Activated T-cell treated with anti-CD3 and anti-CD28 coated beads, Interleukin-2, amount 50 U/mL, for 24 hours (primary cell): ENCODE measurements at regions not wholly inside any gene's neighbourhood (a gene's known extent, or its start where the extent isn't known, plus 50 kb on each side); places are given as distances from the start of the nearest gene placed in this dataset.
"Not testable (repeated sequence)": the region's sequence is repeated elsewhere in the genome, so short reads cannot be mapped to it uniquely, and the experiment has no call there.

Source experiments
- DNase-seq: peaks from one replicate; pipeline ENCODE4 v3.0.0-alpha.2; 2020
- H3K27ac Mint-ChIP-seq: 2 replicates; pipeline ENCODE4 v1.8.0; 2020; ENCODE audit warnings: mild to moderate bottlenecking, mixed read lengths
- H3K27me3 Mint-ChIP-seq: 2 replicates; pipeline ENCODE4 v1.8.0; 2020; ENCODE audit warnings: mixed read lengths
- H3K36me3 Mint-ChIP-seq: 2 replicates; pipeline ENCODE4 v1.8.0; 2020; ENCODE audit warnings: low read depth, mixed read lengths
- H3K4me1 Mint-ChIP-seq: 2 replicates; pipeline ENCODE4 v1.8.0; 2020; ENCODE audit warnings: low read depth, mixed read lengths
- H3K4me3 Mint-ChIP-seq: 2 replicates; pipeline ENCODE4 v1.8.0; 2020; ENCODE audit warnings: mild to moderate bottlenecking, moderate library complexity, mixed read lengths
- H3K9me3 Mint-ChIP-seq: 2 replicates; pipeline ENCODE4 v1.8.0; 2020; ENCODE audit warnings: mixed read lengths

DNA sequence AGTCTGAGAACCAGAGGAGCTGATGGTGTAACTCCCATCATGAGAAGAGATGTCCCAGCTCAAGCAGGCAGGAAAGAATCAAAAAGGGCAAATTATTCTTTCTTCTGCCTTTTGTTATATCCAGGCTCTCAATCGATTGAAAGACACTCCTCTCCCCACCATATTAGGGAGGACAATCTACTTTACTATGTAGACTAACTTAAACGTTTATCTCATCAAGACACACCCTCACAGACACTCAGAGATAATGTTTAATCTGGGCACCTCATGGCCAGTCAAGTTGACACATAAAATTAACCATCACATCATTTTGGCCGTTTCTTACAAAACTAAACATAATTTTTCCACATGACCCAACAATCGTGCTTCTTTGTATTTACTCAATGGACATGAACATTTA lies 534.3 kb upstream of the RORB start:
- H3K9me3 Mint-ChIP-seq = peaks cover 11% of the 10 kb centered on the region
- no peak overlapping the region for H3K27ac Mint-ChIP-seq
- H3K27me3 Mint-ChIP-seq = no peaks in the 10 kb centered on the region
- no peak for DNase-seq
- H3K36me3 Mint-ChIP-seq = no peaks in the 10 kb centered on the region
- H3K4me1 Mint-ChIP-seq = no peaks in the 10 kb centered on the region
- no peak overlapping the region for H3K4me3 Mint-ChIP-seq

- no peaks in the 10 kb centered on the region for H3K36me3 Mint-ChIP-seq
- peaks cover 19% of the 10 kb centered on the region for H3K9me3 Mint-ChIP-seq
- H3K27ac Mint-ChIP-seq = no peak overlapping the region
- H3K27me3 Mint-ChIP-seq = no peaks in the 10 kb centered on the region
- H3K4me1 Mint-ChIP-seq = no peaks in the 10 kb centered on the region
- no peak for DNase-seq
- H3K4me3 Mint-ChIP-seq = no peak overlapping the region
Measured at GRCh38 chr9:73969936-73970335, 527.2 kb upstream of the RORB start.

- H3K27me3 Mint-ChIP-seq, H3K4me3 Mint-ChIP-seq, H3K36me3 Mint-ChIP-seq, H3K4me1 Mint-ChIP-seq, H3K9me3 Mint-ChIP-seq, DNase-seq, H3K27ac Mint-ChIP-seq: not testable (repeated sequence)
Measured at GRCh38 chr9:73976424-73976823, 520.7 kb upstream of the RORB start.

GRCh38 chr9:73979894-73980264 lies 517.3 kb upstream of the RORB start:
- H3K4me1 Mint-ChIP-seq = no peaks in the 10 kb centered on the region
- H3K27ac Mint-ChIP-seq = no peak overlapping the region
- DNase-seq = no peak
- H3K36me3 Mint-ChIP-seq = no peaks in the 10 kb centered on the region
- peaks cover 5% of the 10 kb centered on the region for H3K9me3 Mint-ChIP-seq
- no peaks in the 10 kb centered on the region for H3K27me3 Mint-ChIP-seq
- no peak overlapping the region for H3K4me3 Mint-ChIP-seq

DNA sequence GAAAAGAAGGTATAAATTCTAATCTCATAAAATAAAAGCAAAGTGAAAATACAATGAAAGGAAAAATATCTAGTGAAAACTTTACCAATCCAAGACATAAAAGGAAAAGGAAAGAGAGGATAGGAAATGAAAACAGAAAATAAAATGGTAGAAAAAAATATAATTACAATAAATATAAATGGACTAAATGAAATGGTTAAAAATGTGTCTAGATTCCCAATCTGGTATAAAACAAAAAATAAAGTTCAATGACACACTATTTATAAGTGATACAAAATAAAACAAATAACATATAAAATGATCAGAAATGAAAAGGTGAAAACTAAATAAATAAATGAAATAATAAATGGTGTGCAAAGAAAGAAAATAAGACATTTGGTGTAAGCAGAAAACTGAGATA lies 516.4 kb upstream of the RORB start:
- peaks cover 8% of the 10 kb centered on the region for H3K9me3 Mint-ChIP-seq
- no peaks in the 10 kb centered on the region for H3K36me3 Mint-ChIP-seq
- DNase-seq = no peak
- no peak overlapping the region for H3K27ac Mint-ChIP-seq
- no peaks in the 10 kb centered on the region for H3K4me1 Mint-ChIP-seq
- H3K27me3 Mint-ChIP-seq = no peaks in the 10 kb centered on the region
- no peak overlapping the region for H3K4me3 Mint-ChIP-seq

- H3K36me3 Mint-ChIP-seq = no peaks in the 10 kb centered on the region
- no peaks in the 10 kb centered on the region for H3K4me1 Mint-ChIP-seq
- H3K27ac Mint-ChIP-seq = no peak overlapping the region
- H3K9me3 Mint-ChIP-seq = peaks cover 9% of the 10 kb centered on the region
- no peak overlapping the region for H3K4me3 Mint-ChIP-seq
- DNase-seq = no peak
- H3K27me3 Mint-ChIP-seq = no peaks in the 10 kb centered on the region
Measured at GRCh38 chr9:73981405-73981804, 515.7 kb upstream of the RORB start.

- Mint-ChIP-seq H3K4me1 (no peaks in the 10 kb centered on the region), H3K36me3 (no peaks in the 10 kb centered on the region), H3K27me3 (no peaks in the 10 kb centered on the region), H3K27ac (no peak overlapping the region), H3K4me3 (no peak overlapping the region), H3K9me3 (peaks cover 5% of the 10 kb centered on the region)
- no peak for DNase-seq
Measured at GRCh38 chr9:73995836-73996235, 501.3 kb upstream of the RORB start.

DNA sequence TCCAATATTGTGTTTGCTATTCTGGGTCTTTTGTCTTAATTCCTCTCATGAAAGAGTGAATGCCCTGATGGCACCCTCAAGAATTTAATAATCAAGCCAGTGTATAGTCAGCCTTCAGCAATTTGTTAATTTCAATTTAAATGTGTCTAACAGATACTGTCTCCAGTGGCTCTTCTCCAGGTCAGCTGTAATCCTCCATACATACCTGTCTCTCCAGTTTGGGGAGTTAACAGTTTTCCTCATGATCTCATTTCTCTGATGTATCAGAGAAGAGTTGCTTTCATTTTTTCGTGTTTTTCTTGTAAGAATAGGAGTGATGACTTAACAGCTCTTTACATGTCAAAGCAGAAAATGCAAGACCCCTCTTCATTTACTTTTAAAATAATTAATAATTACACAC lies 500.3 kb upstream of the RORB start:
- Mint-ChIP-seq H3K9me3 (peaks cover 5% of the 10 kb centered on the region), H3K27ac (no peak overlapping the region), H3K36me3 (no peaks in the 10 kb centered on the region), H3K27me3 (no peaks in the 10 kb centered on the region), H3K4me1 (no peaks in the 10 kb centered on the region), H3K4me3 (no peak overlapping the region)
- no peak for DNase-seq

DNA sequence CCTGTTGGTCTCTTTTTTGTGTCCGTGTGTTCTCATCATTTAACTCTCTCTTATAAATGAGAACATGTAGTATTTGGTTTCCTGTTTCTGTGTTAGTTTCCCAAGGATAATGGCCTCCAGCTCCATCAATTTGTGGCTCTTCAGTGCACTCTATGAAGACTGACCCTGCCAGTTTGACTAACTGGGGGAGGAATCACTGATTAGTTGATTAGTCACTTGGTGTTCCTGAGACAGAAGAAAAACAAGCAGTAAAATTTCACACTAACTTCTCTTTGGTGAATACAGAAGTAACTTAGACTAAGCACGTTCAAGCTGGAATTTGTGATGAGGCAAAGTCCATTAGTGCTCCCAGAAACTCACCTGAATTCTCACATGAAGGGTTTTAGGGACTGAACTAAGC lies 495.8 kb upstream of the RORB start:
- Mint-ChIP-seq H3K27ac (no peak overlapping the region), H3K4me1 (no peaks in the 10 kb centered on the region), H3K36me3 (no peaks in the 10 kb centered on the region), H3K27me3 (no peaks in the 10 kb centered on the region), H3K9me3 (no peaks in the 10 kb centered on the region), H3K4me3 (no peak overlapping the region)
- no peak for DNase-seq

- no peaks in the 10 kb centered on the region for H3K36me3 Mint-ChIP-seq
- H3K4me1 Mint-ChIP-seq = no peaks in the 10 kb centered on the region
- H3K27me3 Mint-ChIP-seq = no peaks in the 10 kb centered on the region
- no peak for DNase-seq
- H3K9me3 Mint-ChIP-seq = no peaks in the 10 kb centered on the region
- H3K27ac Mint-ChIP-seq = no peak overlapping the region
- no peak overlapping the region for H3K4me3 Mint-ChIP-seq
Measured at GRCh38 chr9:74006935-74007334, 490.2 kb upstream of the RORB start.

GRCh38 chr9:74007833-74008232 lies 489.3 kb upstream of the RORB start:
- Mint-ChIP-seq H3K36me3 (no peaks in the 10 kb centered on the region), H3K4me1 (no peaks in the 10 kb centered on the region), H3K27me3 (no peaks in the 10 kb centered on the region), H3K9me3 (no peaks in the 10 kb centered on the region), H3K4me3 (no peak overlapping the region), H3K27ac (no peak overlapping the region)
- DNase-seq = no peak

DNA sequence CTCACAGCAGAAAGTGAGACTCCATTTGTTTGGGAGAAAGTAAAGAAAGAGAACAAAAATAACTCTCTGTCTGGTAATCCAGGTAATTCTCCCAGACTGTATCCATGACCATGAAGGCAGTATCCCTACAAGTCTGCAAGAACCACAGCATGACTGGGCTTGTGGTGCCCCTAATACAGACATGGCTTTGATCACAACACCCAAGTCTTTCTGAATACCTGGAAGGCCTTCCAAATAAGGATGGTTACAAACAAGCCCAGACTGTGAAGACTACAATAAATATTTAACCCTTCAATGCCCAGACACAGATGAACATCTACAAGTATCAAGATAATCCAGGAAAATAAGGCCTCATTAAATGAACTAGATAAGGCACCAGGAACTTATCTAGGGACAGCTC lies 481.1 kb upstream of the RORB start:
- Mint-ChIP-seq H3K4me3 (no peak overlapping the region), H3K27me3 (no peaks in the 10 kb centered on the region), H3K36me3 (no peaks in the 10 kb centered on the region), H3K4me1 (no peaks in the 10 kb centered on the region), H3K27ac (no peak overlapping the region), H3K9me3 (peaks cover 5% of the 10 kb centered on the region)
- DNase-seq = no peak

DNA sequence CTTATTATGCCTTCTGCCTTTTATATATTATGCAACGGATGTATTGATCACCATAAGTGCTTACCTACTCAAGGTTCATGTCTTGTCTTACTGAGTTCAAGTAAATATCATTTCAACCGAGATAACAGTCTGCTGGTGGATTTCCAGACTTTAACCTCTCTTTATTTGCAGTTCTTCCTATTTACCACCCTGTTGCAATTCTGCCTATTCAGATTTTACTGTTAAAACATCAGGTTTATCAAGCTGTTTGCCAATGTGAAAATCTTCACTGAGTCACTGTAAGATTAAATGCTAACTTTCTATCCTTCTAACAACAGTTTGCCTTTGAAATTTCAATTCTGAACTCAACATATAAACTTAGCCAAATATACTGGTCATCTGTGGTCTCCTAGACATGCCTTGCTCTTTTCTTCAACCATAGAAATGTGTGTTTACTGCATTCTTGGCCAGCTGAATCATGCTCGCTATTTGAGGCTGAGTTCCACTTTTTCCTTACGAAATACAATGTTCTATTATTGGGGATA lies 471.7 kb upstream of the RORB start:
- Mint-ChIP-seq H3K4me1 (no peaks in the 10 kb centered on the region), H3K36me3 (no peaks in the 10 kb centered on the region), H3K4me3 (no peak overlapping the region), H3K27me3 (no peaks in the 10 kb centered on the region), H3K9me3 (peaks cover 8% of the 10 kb centered on the region), H3K27ac (no peak overlapping the region)
- no peak for DNase-seq

- DNase-seq = no peak
- no peak overlapping the region for H3K27ac Mint-ChIP-seq
- no peak overlapping the region for H3K4me3 Mint-ChIP-seq
- no peaks in the 10 kb centered on the region for H3K36me3 Mint-ChIP-seq
- no peaks in the 10 kb centered on the region for H3K9me3 Mint-ChIP-seq
- no peaks in the 10 kb centered on the region for H3K27me3 Mint-ChIP-seq
- no peaks in the 10 kb centered on the region for H3K4me1 Mint-ChIP-seq
Measured at GRCh38 chr9:74032421-74032820, 464.7 kb upstream of the RORB start.

DNA sequence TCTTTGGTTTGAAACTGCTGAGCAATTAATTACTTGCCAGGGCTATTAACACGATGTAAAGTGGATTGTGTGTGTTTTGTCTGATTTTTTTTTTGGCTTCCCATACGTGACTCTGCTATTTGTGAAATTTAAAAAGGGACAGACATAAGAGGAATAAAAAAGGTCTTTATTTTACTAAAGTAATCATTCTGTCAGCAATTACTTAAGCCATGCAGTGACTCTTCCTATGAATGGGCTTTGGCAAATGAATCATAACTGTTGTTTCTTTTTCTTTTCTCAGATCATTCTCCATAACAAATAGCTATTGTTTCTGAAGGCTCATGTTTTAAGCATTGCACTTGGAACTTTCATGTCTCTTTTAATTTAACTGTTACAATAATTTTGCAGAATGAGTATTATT lies 461.3 kb upstream of the RORB start:
- Mint-ChIP-seq H3K27ac (no peak overlapping the region), H3K9me3 (no peaks in the 10 kb centered on the region), H3K4me1 (no peaks in the 10 kb centered on the region), H3K4me3 (no peak overlapping the region), H3K36me3 (no peaks in the 10 kb centered on the region), H3K27me3 (no peaks in the 10 kb centered on the region)
- no peak for DNase-seq

- Mint-ChIP-seq H3K4me3 (no peak overlapping the region), H3K9me3 (no peaks in the 10 kb centered on the region), H3K27me3 (no peaks in the 10 kb centered on the region), H3K36me3 (no peaks in the 10 kb centered on the region), H3K27ac (no peak overlapping the region), H3K4me1 (no peaks in the 10 kb centered on the region)
- DNase-seq = no peak
Measured at GRCh38 chr9:74036549-74037231, 460.4 kb upstream of the RORB start.
